ENCODE measurements at regions not wholly inside any gene's neighbourhood (a gene's known extent, or its start where the extent isn't known, plus 50 kb on each side); places are given as distances from the start of the nearest gene placed in this dataset.

- no peak for TF ChIP-seq ZBTB33 (IDR thresholded peaks at IDR 0.05; ENCODE audit: extremely low read depth, insufficient replicate concordance, low read length)
- no peak for TF ChIP-seq EGR1 (IDR thresholded peaks at IDR 0.05; ENCODE audit: low read depth)
- no peak for TF ChIP-seq EZH2phosphoT487 (IDR thresholded peaks at IDR 0.05; ENCODE audit: borderline replicate concordance)
- no peak for TF ChIP-seq YY1 (IDR thresholded peaks at IDR 0.05; ENCODE audit: extremely low read depth, insufficient replicate concordance, low read depth, low read length)
- no peak for TF ChIP-seq CEBPB (IDR thresholded peaks at IDR 0.05; ENCODE audit: low read depth)
- no peak for TF ChIP-seq MAX (IDR thresholded peaks at IDR 0.05)
These were observed 261.9 kb upstream of the LYZL1 start (continued) for GRCh38 chr10:29026802-29027580.

GRCh38 chr10:29028486-29028885, 260.4 kb upstream of the LYZL1 start:
- H3K79me2 ChIP-seq (ENCODE audit: insufficient read depth, low read length): no peaks in the 10 kb centered on the region
- H3K9me3 ChIP-seq (ENCODE audit: control insufficient read depth in 1 of 2, insufficient read depth in 1 of 2, low read depth in 1 of 2, low read length in 2 of 2): no peaks in the 10 kb centered on the region
- H3K4me1 ChIP-seq (ENCODE audit: control insufficient read depth in 1 of 2, insufficient read depth in 2 of 2, low read length in 2 of 2): no peaks in the 10 kb centered on the region
- no peak overlapping the region for H3K4me3 ChIP-seq (replicated peaks in 1 of 2; ENCODE audit: low read depth in 1 of 2, low read length in 2 of 2)
- H3K9ac ChIP-seq (ENCODE audit: low read length): no peak overlapping the region
- no peaks in the 10 kb centered on the region for H4K20me1 ChIP-seq (ENCODE audit: insufficient read depth)
- POLR2A ChIA-PET: no interaction called here
- ATAC-seq: no peak
- H3K27ac ChIP-seq (ENCODE audit: low read depth, low read length): no peak overlapping the region
- DNase-seq (ENCODE audit: low read depth, low spot score): no peak
- RAD21 ChIA-PET (ENCODE audit: low non-redundant PET in 1 of 2, low total read pairs in 2 of 2, uncharacterized antibody in 2 of 2, unreplicated experiment in 2 of 2): no interaction called here
- no peaks in the 10 kb centered on the region for H3K9me2 ChIP-seq (ENCODE audit: insufficient read depth)
- no peak overlapping the region for H3K4me2 ChIP-seq (ENCODE audit: low read length)
- intact Hi-C loops (cut with micrococcal nuclease): no loop called here
- H3K36me3 ChIP-seq (ENCODE audit: control insufficient read depth in 1 of 2, insufficient read depth in 2 of 2, low read length in 2 of 2): no peaks in the 10 kb centered on the region
- CTCF ChIA-PET: interaction anchor here (0.9 kb wide), 1 partner anchor 37 kb away, joined by 3 read pairs; no protein-coding TSS in a partner anchor
- H3K27me3 ChIP-seq (ENCODE audit: insufficient read depth, low read length): no peaks in the 10 kb centered on the region
- no peak overlapping the region for H2AFZ ChIP-seq (ENCODE audit: low read depth, low read length, poor library complexity, severe bottlenecking)
- no TSS peak for BruUV-seq (replicated peaks)
- no peak for TF ChIP-seq MAX (IDR thresholded peaks at IDR 0.05)
- TF ChIP-seq EGR1 (IDR thresholded peaks at IDR 0.05; ENCODE audit: low read depth): no peak
- TF ChIP-seq SP1 (IDR thresholded peaks at IDR 0.05; ENCODE audit: low read depth): no peak
- TF ChIP-seq CEBPB (IDR thresholded peaks at IDR 0.05; ENCODE audit: low read depth): no peak
- TF ChIP-seq RAD21 (IDR thresholded peaks at IDR 0.05; ENCODE audit: low read depth): no peak
- TF ChIP-seq CBX3 (IDR thresholded peaks at IDR 0.05; ENCODE audit: low read depth): no peak
- TF ChIP-seq FOSL1 (IDR thresholded peaks at IDR 0.05; ENCODE audit: low read depth): no peak
- TF ChIP-seq REST (IDR thresholded peaks at IDR 0.05; ENCODE audit: low read depth): no peak
- TF ChIP-seq ZNF274 (IDR thresholded peaks at IDR 0.05; ENCODE audit: low read depth, low read length): no peak
- no peak for TF ChIP-seq TCF7L2 (IDR thresholded peaks at IDR 0.05; ENCODE audit: borderline replicate concordance, extremely low read depth, insufficient read depth, insufficient read length)
- no peak for TF ChIP-seq SRF (IDR thresholded peaks at IDR 0.05; ENCODE audit: low read depth)
- no peak for TF ChIP-seq ELF1 (IDR thresholded peaks at IDR 0.05; ENCODE audit: borderline replicate concordance, low read depth)
- TF ChIP-seq POLR2A (IDR thresholded peaks at IDR 0.05; ENCODE audit: borderline replicate concordance, extremely low read depth, insufficient read depth, insufficient read length): no peak
- TF ChIP-seq YY1 (IDR thresholded peaks at IDR 0.05; ENCODE audit: extremely low read depth, insufficient replicate concordance, low read depth, low read length): no peak
- no peak for TF ChIP-seq ATF3 (IDR thresholded peaks at IDR 0.05)
- no peak for TF ChIP-seq JUND (IDR thresholded peaks at IDR 0.05)
- no peak for TF ChIP-seq POLR2AphosphoS5 (IDR thresholded peaks at IDR 0.05; ENCODE audit: low read depth, low read length)

All from HCT116 (cell line).